Neural cell (in vitro differentiated cells): ENCODE measurements at regions not wholly inside any gene's neighbourhood (a gene's known extent, or its start where the extent isn't known, plus 50 kb on each side); places are given as distances from the start of the nearest gene placed in this dataset.

ENCODE experiments used
- H2AFZ ChIP-seq: fragments of 200-600, 300-800 bp; sonication (generic), shearing (Covaris generic); 2 replicates; pipeline ENCODE4 v1.6.0; 2014; ENCODE audit warnings: low read depth, mild to moderate bottlenecking, antibody characterized with exemption, low read length, moderate library complexity
- H3F3A ChIP-seq: fragments of 200-600 bp; shearing (Covaris generic); 2 replicates; pipeline ENCODE4 v1.6.1; 2016; ENCODE audit warnings: mild to moderate bottlenecking, moderate library complexity, mixed read lengths, antibody characterized with exemption, low read length; ENCODE audit not compliant: insufficient read depth, poor library complexity, severe bottlenecking
- H3K27ac ChIP-seq: fragments of 200-600, 300-800 bp; sonication (generic), shearing (Covaris generic); 2 replicates; pipeline ENCODE4 v1.5.1; 2014; ENCODE audit warnings: mild to moderate bottlenecking, low read length, moderate library complexity
- H3K27me3 ChIP-seq: fragments of 300-800, 200-600 bp; sonication (generic), shearing (Covaris generic); 2 replicates; pipeline ENCODE4 v1.6.0; 2014; ENCODE audit warnings: mild to moderate bottlenecking, low read depth, low read length, moderate library complexity; ENCODE audit not compliant: insufficient read depth
- H3K36me3 ChIP-seq: fragments of 300-800, 200-600 bp; sonication (generic), shearing (Covaris generic); 2 replicates; pipeline ENCODE4 v1.5.1; 2014; ENCODE audit warnings: mild to moderate bottlenecking, antibody characterized with exemption, low read length, moderate library complexity; ENCODE audit not compliant: insufficient read depth
- H3K4me2 ChIP-seq: fragments of 300-800, 200-600 bp; sonication (generic), shearing (Covaris generic); 2 replicates; pipeline ENCODE4 v1.6.0; 2014; ENCODE audit warnings: mild to moderate bottlenecking, low read length
- H3K4me3 ChIP-seq: fragments of 300-800, 200-600 bp; sonication (generic), shearing (Covaris generic); 2 replicates; pipeline ENCODE4 v1.5.1; 2014; ENCODE audit warnings: mild to moderate bottlenecking, low read length, moderate library complexity
- H3K79me2 ChIP-seq: fragments of 200-600 bp; shearing (Covaris generic); replicated peaks from 2 replicates; pipeline ENCODE4 v1.6.0; 2014; ENCODE audit warnings: mild to moderate bottlenecking, low read length, moderate library complexity; ENCODE audit not compliant: insufficient read depth
- H3K9ac ChIP-seq: fragments of 300-800, 200-600 bp; sonication (generic), shearing (Covaris generic); 2 replicates; pipeline ENCODE4 v1.6.1; 2016; ENCODE audit warnings: mild to moderate bottlenecking, low read length, mixed read lengths
- H3K9me2 ChIP-seq: fragments of 200-600 bp; shearing (Covaris generic); 2 replicates; pipeline ENCODE4 v1.6.1; 2016; ENCODE audit warnings: mild to moderate bottlenecking, low read length, mixed read lengths; ENCODE audit not compliant: insufficient read depth
- H3K9me3 ChIP-seq: fragments of 200-600, 300-800 bp; sonication (generic), shearing (Covaris generic); 2 replicates; pipeline ENCODE4 v1.6.1; 2016; ENCODE audit warnings: mild to moderate bottlenecking, mixed run types, low read length, moderate library complexity, mixed read lengths
- H4K20me1 ChIP-seq: fragments of 200-600 bp; shearing (Covaris generic); 2 replicates; pipeline ENCODE4 v1.6.1; 2016; ENCODE audit warnings: mild to moderate bottlenecking, mixed run types; ENCODE audit not compliant: insufficient read depth
- CTCF ChIP-seq: fragments of 450-650 bp; IDR thresholded peaks from 2 replicates; pipeline ENCODE4 v1.5.1; 2014; ENCODE audit warnings: antibody characterized with exemption, mild to moderate bottlenecking, moderate library complexity; ENCODE audit not compliant: poor library complexity, severe bottlenecking
- EP300 ChIP-seq: fragments of 450-650 bp; conservative IDR thresholded peaks from 2 replicates; pipeline ENCODE4 v1.6.1; 2014; ENCODE audit warnings: antibody characterized with exemption, mild to moderate bottlenecking, moderate library complexity; ENCODE audit not compliant: poor library complexity, severe bottlenecking
- EZH2 ChIP-seq: fragments of 200-600, 300-800 bp; shearing (Covaris generic), sonication (generic); IDR thresholded peaks from 2 replicates; pipeline ENCODE4 v1.6.1; 2014; ENCODE audit warnings: antibody characterized with exemption, low read length, borderline replicate concordance, mild to moderate bottlenecking; ENCODE audit not compliant: insufficient read depth, poor library complexity, severe bottlenecking
- MXI1 ChIP-seq: fragments of 450-650 bp; conservative IDR thresholded peaks from 2 replicates; pipeline ENCODE4 v1.6.1; 2014; ENCODE audit warnings: antibody characterized with exemption, mild to moderate bottlenecking; ENCODE audit not compliant: poor library complexity, severe bottlenecking
- POLR2AphosphoS5 ChIP-seq: IDR thresholded peaks from 2 replicates; pipeline ENCODE4 v1.6.1; 2012
- RAD21 ChIP-seq: fragments of 450-650 bp; conservative IDR thresholded peaks from 2 replicates; pipeline ENCODE4 v1.6.1; 2014; ENCODE audit warnings: antibody characterized with exemption, mild to moderate bottlenecking, moderate library complexity
- REST ChIP-seq: IDR thresholded peaks from 2 replicates; pipeline ENCODE4 v1.6.1; 2012; ENCODE audit warnings: borderline replicate concordance
- SMC3 ChIP-seq: fragments of 450-650 bp; conservative IDR thresholded peaks from 2 replicates; pipeline ENCODE4 v1.6.1; 2014; ENCODE audit warnings: antibody characterized with exemption, mild to moderate bottlenecking, moderate library complexity; ENCODE audit not compliant: poor library complexity
- TAF1 ChIP-seq: IDR thresholded peaks from 2 replicates; pipeline ENCODE4 v1.6.1; 2012; ENCODE audit warnings: low read depth

- H3K79me2 ChIP-seq, result no peaks in the 10 kb centered on the region
- no peaks in the 10 kb centered on the region for H3K36me3 ChIP-seq
- H3K4me3 ChIP-seq, result no peak overlapping the region
- H3K27ac ChIP-seq, result no peak overlapping the region
- H3K9ac ChIP-seq, result no peak overlapping the region
- no peak overlapping the region for H3K4me2 ChIP-seq
- H3K9me2 ChIP-seq, result no peaks in the 10 kb centered on the region
- no peaks in the 10 kb centered on the region for H3K9me3 ChIP-seq
- no peak overlapping the region for H2AFZ ChIP-seq
- no peaks in the 10 kb centered on the region for H4K20me1 ChIP-seq
- no peaks in the 10 kb centered on the region for H3F3A ChIP-seq
- TF ChIP-seq POLR2AphosphoS5 (no peak), SMC3 (no peak), REST (no peak), EP300 (no peak), CTCF (no peak), TAF1 (no peak), MXI1 (no peak), RAD21 (no peak), EZH2 (no peak)
- no peaks in the 10 kb centered on the region for H3K27me3 ChIP-seq
Measured at GRCh38 chr3:81436182-81436581, 325.3 kb downstream of the GBE1 start.

- no peak overlapping the region for H3K9ac ChIP-seq
- no peaks in the 10 kb centered on the region for H3K27me3 ChIP-seq
- H3K4me2 ChIP-seq, result no peak overlapping the region
- no peaks in the 10 kb centered on the region for H4K20me1 ChIP-seq
- no peaks in the 10 kb centered on the region for H3K36me3 ChIP-seq
- no peak overlapping the region for H3K4me3 ChIP-seq
- H3K9me3 ChIP-seq, result no peaks in the 10 kb centered on the region
- no peak overlapping the region for H2AFZ ChIP-seq
- no peaks in the 10 kb centered on the region for H3K9me2 ChIP-seq
- H3K79me2 ChIP-seq, result no peaks in the 10 kb centered on the region
- no peak overlapping the region for H3K27ac ChIP-seq
- TF ChIP-seq EP300 (no peak), RAD21 (no peak), EZH2 (no peak), REST (no peak), MXI1 (no peak), CTCF (no peak), POLR2AphosphoS5 (no peak), TAF1 (no peak), SMC3 (no peak)
- H3F3A ChIP-seq, result no peaks in the 10 kb centered on the region
Measured at GRCh38 chr3:81435050-81435449, 326.4 kb downstream of the GBE1 start.
